C4-2B (cell line): ENCODE measurements at regions not wholly inside any gene's neighbourhood (a gene's known extent, or its start where the extent isn't known, plus 50 kb on each side); places are given as distances from the start of the nearest gene placed in this dataset.

Experiments
- H3K27ac ChIP-seq: fragments of 450-650 bp; 2 replicates; pipeline ENCODE4 v1.5.1; 2017
- ZFX ChIP-seq: fragments of 450-650 bp; IDR thresholded peaks from 2 replicates; pipeline ENCODE4 v1.6.1; 2017
- TF ChIP-seq, protein P1 (sequence below): fragments of 450-650 bp; conservative IDR thresholded peaks from 2 replicates; pipeline ENCODE4 v1.5.1; 2017; ENCODE audit warnings: mild to moderate bottlenecking

GRCh38 chr6:44626616-44627015, 239.1 kb downstream of the CDC5L start:
- no peak overlapping the region for H3K27ac ChIP-seq
- no peak for TF ChIP-seq ZFX
- TF ChIP-seq, protein P1, sequence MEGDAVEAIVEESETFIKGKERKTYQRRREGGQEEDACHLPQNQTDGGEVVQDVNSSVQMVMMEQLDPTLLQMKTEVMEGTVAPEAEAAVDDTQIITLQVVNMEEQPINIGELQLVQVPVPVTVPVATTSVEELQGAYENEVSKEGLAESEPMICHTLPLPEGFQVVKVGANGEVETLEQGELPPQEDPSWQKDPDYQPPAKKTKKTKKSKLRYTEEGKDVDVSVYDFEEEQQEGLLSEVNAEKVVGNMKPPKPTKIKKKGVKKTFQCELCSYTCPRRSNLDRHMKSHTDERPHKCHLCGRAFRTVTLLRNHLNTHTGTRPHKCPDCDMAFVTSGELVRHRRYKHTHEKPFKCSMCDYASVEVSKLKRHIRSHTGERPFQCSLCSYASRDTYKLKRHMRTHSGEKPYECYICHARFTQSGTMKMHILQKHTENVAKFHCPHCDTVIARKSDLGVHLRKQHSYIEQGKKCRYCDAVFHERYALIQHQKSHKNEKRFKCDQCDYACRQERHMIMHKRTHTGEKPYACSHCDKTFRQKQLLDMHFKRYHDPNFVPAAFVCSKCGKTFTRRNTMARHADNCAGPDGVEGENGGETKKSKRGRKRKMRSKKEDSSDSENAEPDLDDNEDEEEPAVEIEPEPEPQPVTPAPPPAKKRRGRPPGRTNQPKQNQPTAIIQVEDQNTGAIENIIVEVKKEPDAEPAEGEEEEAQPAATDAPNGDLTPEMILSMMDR, result no peak

- no peak overlapping the region for H3K27ac ChIP-seq
- TF ChIP-seq ZFX, result no peak
- TF ChIP-seq, protein P1, result no peak
These were observed 239.8 kb downstream of the CDC5L start for GRCh38 chr6:44627091-44627882.

- H3K27ac ChIP-seq, result no peak overlapping the region
- TF ChIP-seq, protein P1, result no peak
- no peak for TF ChIP-seq ZFX
These were observed 240.4 kb downstream of the CDC5L start for GRCh38 chr6:44627883-44628271.

- no peak for TF ChIP-seq ZFX
- TF ChIP-seq, protein P1, result no peak
- no peak overlapping the region for H3K27ac ChIP-seq
These were observed 240.8 kb downstream of the CDC5L start for GRCh38 chr6:44628347-44628746.

GRCh38 chr6:44629636-44630035, 242.1 kb downstream of the CDC5L start:
- TF ChIP-seq ZFX, result no peak
- TF ChIP-seq, protein P1, result no peak
- H3K27ac ChIP-seq, result no peak overlapping the region

DNA sequence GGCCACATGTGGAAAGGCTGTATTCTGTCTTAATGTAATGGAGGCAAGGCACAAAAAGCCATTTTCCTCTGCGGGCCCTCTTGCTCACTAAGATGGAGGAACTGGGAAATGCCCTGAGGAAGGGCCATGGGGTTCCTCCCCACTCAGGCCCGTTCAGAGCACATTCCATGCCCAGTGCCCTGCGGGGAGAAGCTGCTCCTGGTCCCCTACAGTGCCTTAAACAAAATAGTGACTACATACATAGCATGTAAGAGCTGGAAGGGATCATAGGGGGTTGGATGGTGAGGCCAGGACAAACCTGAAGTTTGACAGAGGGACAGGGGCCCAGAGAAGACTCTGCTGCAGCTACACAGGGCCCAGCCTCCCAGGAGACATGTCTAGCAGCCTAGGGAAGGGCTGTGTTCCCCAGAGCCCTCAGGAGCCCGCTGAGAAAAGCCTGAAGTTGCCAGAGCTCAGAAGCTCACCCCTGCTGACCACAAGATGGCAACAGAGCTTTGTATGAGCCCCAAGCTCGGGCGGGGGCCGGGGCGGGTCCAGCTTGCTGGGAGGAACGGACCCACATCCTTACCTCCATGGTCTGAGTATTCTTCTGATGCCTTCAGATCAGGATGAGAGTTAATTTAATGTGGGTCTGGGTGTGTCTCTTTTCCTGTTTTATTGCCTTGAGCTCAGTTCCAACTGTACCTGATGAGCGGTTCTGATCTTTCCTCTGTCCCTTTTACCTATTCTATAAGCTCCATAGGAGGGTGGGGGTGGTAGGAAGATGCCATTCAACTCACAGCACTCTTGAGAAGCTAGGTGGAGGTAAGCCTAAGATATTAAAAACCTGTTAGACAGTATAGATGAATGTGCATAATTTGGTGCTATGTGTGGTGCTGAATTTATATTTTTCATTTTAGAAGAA, 242.9 kb downstream of the CDC5L start:
- TF ChIP-seq, protein P1, result peak; percentile 86
- no peak for TF ChIP-seq ZFX
- H3K27ac ChIP-seq, result no peak overlapping the region

DNA sequence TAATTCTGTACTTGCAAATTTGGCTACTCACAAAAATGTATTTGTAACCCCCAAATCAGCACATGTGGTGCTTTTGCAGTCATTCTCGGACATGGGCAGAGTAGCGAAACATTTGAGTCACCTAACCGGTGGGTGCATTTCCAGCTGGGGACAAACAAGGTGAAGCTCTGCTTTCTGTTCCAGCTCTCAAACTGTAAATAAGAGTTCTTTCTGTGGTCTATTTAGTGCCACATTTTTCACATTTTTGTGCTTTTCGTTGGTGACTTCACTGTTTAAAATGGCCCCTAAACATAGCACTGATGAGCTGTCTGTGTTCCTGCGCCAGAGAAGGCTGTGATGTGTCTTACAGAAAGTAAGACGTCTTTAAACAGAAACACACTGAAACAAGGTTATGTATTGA, 244.5 kb downstream of the CDC5L start:
- no peak overlapping the region for H3K27ac ChIP-seq

More for the DNA sequence above, 244.5 kb downstream of the CDC5L start:
- TF ChIP-seq ZFX, result no peak
- TF ChIP-seq, protein P1, result no peak
